AG10803 (cell line): ENCODE measurements at regions not wholly inside any gene's neighbourhood (a gene's known extent, or its start where the extent isn't known, plus 50 kb on each side); places are given as distances from the start of the nearest gene placed in this dataset.

Experiments
- DNase-seq: peaks from one replicate; pipeline ENCODE4 v3.0.0; 2010; ENCODE audit warnings: low read depth
- H3K4me3 ChIP-seq: 2 replicates; pipeline ENCODE4 v1.5.1; 2011; ENCODE audit warnings: mild to moderate bottlenecking, low read length, control low read depth
- CTCF ChIP-seq: conservative IDR thresholded peaks from 2 replicates; pipeline ENCODE4 v1.5.1; 2011; ENCODE audit warnings: mild to moderate bottlenecking, low read length, control low read depth, inconsistent platforms

- peak; percentile 87 for DNase-seq
- no peak overlapping the region for H3K4me3 ChIP-seq
- no peak for TF ChIP-seq CTCF
Measured at GRCh38 chr20:43843096-43843964, 71.3 kb upstream of the TOX2 start.

- H3K4me3 ChIP-seq = no peak overlapping the region
- DNase-seq = no peak
- no peak for TF ChIP-seq CTCF
Measured at GRCh38 chr20:43842126-43843020, 72.3 kb upstream of the TOX2 start.

- peak; percentile 35 for TF ChIP-seq CTCF
- DNase-seq = no peak
Measured at GRCh38 chr20:43840382-43841070, 74.1 kb upstream of the TOX2 start.

GRCh38 chr20:43839793-43840199 lies 74.9 kb upstream of the TOX2 start:
- TF ChIP-seq CTCF = no peak
- no peak overlapping the region for H3K4me3 ChIP-seq
- DNase-seq = no peak

More at GRCh38 chr20:43840382-43841070, 74.1 kb upstream of the TOX2 start:
- H3K4me3 ChIP-seq = no peak overlapping the region

- no peak for TF ChIP-seq CTCF
- H3K4me3 ChIP-seq = no peak overlapping the region
- no peak for DNase-seq
Measured at GRCh38 chr20:43838703-43839060, 76.0 kb upstream of the TOX2 start.

GRCh38 chr20:43837856-43838702 lies 76.6 kb upstream of the TOX2 start:
- TF ChIP-seq CTCF = no peak
- no peak overlapping the region for H3K4me3 ChIP-seq
- DNase-seq = no peak
